ENCODE measurements at regions not wholly inside any gene's neighbourhood (a gene's known extent, or its start where the extent isn't known, plus 50 kb on each side); places are given as distances from the start of the nearest gene placed in this dataset.

DNA sequence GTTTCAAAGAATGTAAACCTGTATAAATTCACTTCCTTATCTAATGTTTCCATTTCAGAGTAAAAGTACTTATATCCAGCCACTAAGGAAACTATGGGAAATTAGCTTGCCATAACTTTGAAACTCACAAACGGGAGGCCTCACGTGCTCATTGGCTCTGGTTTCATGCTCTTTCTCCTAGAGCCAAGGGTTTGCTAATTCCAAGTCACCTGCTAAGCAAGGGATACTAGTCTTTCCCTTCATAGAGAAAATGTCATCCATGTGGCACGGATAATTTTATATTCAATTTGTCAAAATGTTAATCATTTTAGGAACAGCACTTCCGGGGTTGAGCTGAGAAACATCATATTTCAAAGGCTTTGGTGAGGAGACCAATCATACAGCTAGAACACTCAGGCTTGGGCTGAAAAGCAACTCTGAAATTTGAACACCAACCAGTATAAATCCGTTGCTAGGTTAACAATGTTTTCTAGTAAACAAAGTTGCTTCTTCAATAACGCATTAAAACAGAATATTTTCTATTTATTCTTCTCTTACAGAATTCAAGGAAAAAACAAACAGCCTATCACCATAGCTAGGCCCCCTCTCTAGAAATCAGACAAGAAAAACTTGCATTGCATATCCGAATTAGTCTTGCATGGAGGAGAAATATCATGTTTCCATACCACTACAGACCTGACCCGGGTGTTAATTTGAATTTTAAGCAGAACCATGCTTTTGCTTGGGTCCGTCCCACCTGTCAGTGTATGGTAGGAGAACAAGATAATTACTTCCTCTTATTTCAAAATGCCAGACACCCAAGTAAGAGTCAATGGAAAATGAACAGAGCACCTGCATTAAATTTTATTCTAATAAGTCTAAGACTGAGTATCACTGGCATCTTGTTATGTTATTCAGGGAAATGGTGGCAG, 196.1 kb upstream of the ESRRG start:
- DNase-seq (ENCODE audit: extremely low read depth, low read depth): no peak
- TF ChIP-seq, protein P1, sequence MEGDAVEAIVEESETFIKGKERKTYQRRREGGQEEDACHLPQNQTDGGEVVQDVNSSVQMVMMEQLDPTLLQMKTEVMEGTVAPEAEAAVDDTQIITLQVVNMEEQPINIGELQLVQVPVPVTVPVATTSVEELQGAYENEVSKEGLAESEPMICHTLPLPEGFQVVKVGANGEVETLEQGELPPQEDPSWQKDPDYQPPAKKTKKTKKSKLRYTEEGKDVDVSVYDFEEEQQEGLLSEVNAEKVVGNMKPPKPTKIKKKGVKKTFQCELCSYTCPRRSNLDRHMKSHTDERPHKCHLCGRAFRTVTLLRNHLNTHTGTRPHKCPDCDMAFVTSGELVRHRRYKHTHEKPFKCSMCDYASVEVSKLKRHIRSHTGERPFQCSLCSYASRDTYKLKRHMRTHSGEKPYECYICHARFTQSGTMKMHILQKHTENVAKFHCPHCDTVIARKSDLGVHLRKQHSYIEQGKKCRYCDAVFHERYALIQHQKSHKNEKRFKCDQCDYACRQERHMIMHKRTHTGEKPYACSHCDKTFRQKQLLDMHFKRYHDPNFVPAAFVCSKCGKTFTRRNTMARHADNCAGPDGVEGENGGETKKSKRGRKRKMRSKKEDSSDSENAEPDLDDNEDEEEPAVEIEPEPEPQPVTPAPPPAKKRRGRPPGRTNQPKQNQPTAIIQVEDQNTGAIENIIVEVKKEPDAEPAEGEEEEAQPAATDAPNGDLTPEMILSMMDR (IDR thresholded peaks at IDR 0.05; ENCODE audit: low read depth, low read length): no peak

DNA sequence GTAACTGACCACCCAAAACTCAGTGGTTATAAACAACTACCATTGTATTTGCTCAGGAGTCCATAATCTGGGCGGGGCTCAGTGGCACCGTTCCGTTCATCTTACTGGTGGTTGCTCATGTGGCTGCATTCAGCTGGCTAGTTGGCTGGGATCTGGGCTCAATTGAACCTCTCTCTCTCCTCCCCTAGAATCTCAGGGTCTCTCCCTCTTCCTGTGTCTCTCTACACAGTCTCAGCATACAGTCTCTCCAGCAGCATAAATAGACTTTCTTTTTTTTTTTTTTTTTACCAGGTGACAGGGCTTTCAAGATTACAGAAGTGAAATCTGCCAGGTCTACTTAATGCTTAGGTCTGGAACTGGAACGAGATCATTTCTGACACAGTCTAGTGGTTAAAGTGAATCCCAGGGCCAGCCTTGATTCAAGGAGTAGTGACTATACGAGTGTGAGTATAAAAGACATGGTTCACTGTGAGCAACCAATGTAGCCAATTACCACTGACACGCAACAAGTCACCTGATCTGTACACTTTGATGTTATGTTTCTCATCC, 193.7 kb upstream of the ESRRG start:
- TF ChIP-seq, protein P1 (IDR thresholded peaks at IDR 0.05; ENCODE audit: low read depth, low read length): no peak

DNA sequence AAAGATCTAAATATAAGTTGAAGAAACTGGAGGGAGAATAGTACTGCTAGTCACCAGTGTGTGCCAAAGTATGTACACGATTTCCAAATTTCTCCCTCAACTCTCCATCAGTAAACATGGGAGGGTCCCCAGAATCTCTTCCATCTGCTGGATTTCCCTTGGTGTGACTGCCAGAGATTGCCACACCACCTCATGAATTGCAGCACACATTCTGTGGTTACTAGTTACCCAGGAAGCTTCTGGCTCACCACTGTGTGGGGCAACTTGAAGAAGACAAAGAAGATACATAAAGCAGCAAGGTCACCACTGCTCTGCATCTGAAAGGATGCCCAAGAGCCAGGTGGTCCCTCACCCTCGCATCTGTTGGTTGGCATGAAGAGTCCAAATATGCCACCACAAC, 191.7 kb upstream of the ESRRG start:
- TF ChIP-seq, protein P1 (IDR thresholded peaks at IDR 0.05; ENCODE audit: low read depth, low read length): no peak
- no peak for DNase-seq (ENCODE audit: extremely low read depth, low read depth)

More for the DNA sequence above, 193.7 kb upstream of the ESRRG start:
- DNase-seq (ENCODE audit: extremely low read depth, low read depth): no peak

DNA sequence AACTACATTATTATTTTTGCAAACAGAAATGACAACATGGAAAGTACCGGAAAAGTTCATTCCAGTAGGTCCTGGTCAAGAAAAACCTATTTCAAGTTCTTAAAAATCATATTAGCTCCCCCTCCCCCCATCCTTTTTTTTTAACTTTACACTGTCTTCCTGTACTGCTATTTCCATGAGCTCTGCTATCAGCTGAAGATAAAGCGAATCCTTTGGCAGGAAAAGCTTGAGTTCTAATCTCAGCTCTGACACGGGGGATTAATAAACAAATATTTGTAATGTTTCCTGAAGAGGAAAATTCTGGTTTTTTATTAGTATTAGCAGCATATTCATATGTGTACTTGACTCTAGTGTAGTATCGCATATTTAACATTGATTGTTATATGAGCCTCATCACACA, 190.7 kb upstream of the ESRRG start:
- TF ChIP-seq, protein P1 (IDR thresholded peaks at IDR 0.05; ENCODE audit: low read depth, low read length): no peak
- DNase-seq (ENCODE audit: extremely low read depth, low read depth): no peak

DNA sequence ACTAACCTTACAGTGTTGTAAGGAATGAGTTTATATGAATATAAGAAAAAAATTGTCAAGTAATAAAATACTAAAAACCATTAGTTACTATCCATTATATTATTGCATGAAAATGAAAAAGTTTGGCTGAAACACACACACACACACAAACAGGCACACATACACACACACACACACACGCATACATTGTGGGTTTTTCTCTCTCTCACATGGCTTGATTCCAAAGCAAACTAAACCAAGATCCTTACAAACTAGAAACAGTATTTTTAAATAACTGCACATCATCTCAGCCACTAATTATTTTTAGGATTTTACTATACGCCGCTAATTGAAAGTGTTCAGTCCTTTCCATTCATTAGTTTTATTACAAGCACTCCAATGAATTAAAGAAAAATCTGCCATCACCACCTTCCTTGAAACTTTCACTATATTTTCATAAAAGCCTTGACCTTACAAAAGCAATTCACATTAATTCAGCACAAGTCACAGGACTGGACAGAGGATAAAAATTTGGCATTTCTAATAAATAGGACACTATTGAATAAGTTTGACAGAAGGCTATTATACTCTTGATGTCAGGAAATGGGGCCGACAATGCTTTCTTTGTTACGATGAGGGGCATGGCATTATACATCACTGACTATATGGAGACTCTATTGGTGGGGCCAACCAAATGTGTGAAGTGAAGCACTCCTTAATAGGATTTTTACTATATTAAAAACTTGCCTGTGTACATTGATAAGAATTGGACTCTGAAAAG, 187.0 kb upstream of the ESRRG start:
- TF ChIP-seq, protein P1 (IDR thresholded peaks at IDR 0.05; ENCODE audit: low read depth, low read length): no peak
- DNase-seq (ENCODE audit: extremely low read depth, low read depth): no peak

DNA sequence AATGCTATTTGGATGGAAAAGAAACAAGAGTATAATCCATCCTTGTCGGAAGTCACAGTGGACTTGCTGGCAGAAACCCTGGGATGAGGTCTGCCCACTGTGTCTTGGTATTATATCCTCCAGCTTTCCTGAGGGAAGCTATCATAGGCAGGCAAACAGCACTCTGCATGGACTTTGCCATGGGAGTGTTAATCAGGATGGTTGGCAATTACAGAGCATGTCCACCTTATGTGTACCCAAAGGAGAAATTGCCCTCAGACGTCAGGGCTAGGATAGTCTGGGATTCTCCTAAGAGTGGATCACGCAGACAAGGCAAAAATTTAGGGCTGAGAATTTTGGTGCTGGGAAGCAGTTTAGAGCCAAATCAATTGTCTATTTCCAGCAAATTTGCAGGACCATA, 184.9 kb upstream of the ESRRG start:
- no peak for DNase-seq (ENCODE audit: extremely low read depth, low read depth)
- TF ChIP-seq, protein P1 (IDR thresholded peaks at IDR 0.05; ENCODE audit: low read depth, low read length): no peak

DNA sequence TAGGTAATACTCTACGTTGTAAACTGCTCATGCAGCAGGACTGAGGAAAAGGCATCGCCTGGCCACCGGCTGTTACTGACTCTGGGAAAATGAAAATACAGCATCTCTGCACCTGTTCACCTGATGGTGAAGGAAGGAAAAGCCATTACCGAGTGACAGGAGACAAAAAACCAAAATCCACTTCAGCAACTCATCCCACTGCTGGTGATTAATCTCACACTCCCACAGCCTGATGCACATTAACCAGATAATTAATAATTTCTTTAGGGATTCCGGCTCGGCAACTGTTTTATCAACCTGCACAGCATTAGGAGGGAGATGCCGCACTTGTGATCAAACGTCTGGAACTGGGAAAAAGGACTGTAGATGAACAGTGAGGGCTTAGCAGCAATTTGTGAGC, 183.9 kb upstream of the ESRRG start:
- TF ChIP-seq, protein P1 (IDR thresholded peaks at IDR 0.05; ENCODE audit: low read depth, low read length): no peak
- no peak for DNase-seq (ENCODE audit: extremely low read depth, low read depth)
